BE2C (cell line): ENCODE measurements at regions not wholly inside any gene's neighbourhood (a gene's known extent, or its start where the extent isn't known, plus 50 kb on each side); places are given as distances from the start of the nearest gene placed in this dataset.

Experiments
- DNase-seq: peaks from one replicate; pipeline ENCODE4 v3.0.0-alpha.2; 2020
- H3K27me3 ChIP-seq: fragments of 250-450 bp; sonication (Bioruptor Pico); 2 replicates; pipeline ENCODE4 v1.5.1; 2020; ENCODE audit warnings: mild to moderate bottlenecking
- H3K36me3 ChIP-seq: fragments of 250-450 bp; sonication (Bioruptor Pico); 2 replicates; pipeline ENCODE4 v1.5.1; 2020; ENCODE audit warnings: mild to moderate bottlenecking
- H3K4me1 ChIP-seq: fragments of 250-450 bp; sonication (Bioruptor Pico); 2 replicates; pipeline ENCODE4 v1.5.1; 2020
- H3K4me3 ChIP-seq: 2 replicates; pipeline ENCODE4 v1.5.1; 2011; ENCODE audit warnings: low read depth, low read length
- H3K9me3 ChIP-seq: fragments of 250-450 bp; sonication (Bioruptor Pico); 2 replicates; pipeline ENCODE4 v1.5.1; 2020
- TF ChIP-seq, protein P1 (sequence below): IDR thresholded peaks from 2 replicates; pipeline ENCODE4 v1.5.1; 2012; ENCODE audit warnings: mild to moderate bottlenecking, low read depth, low read length

- Histone ChIP-seq H3K36me3 (no peaks in the 10 kb centered on the region), H3K4me1 (no peaks in the 10 kb centered on the region), H3K9me3 (no peaks in the 10 kb centered on the region), H3K4me3 (no peak overlapping the region), H3K27me3 (no peaks in the 10 kb centered on the region)
- TF ChIP-seq, protein P1, sequence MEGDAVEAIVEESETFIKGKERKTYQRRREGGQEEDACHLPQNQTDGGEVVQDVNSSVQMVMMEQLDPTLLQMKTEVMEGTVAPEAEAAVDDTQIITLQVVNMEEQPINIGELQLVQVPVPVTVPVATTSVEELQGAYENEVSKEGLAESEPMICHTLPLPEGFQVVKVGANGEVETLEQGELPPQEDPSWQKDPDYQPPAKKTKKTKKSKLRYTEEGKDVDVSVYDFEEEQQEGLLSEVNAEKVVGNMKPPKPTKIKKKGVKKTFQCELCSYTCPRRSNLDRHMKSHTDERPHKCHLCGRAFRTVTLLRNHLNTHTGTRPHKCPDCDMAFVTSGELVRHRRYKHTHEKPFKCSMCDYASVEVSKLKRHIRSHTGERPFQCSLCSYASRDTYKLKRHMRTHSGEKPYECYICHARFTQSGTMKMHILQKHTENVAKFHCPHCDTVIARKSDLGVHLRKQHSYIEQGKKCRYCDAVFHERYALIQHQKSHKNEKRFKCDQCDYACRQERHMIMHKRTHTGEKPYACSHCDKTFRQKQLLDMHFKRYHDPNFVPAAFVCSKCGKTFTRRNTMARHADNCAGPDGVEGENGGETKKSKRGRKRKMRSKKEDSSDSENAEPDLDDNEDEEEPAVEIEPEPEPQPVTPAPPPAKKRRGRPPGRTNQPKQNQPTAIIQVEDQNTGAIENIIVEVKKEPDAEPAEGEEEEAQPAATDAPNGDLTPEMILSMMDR, result no peak
- no peak for DNase-seq
Measured at GRCh38 chr3:154071146-154071545, 50.0 kb upstream of the ARHGEF26 start.
